NCI-H1092 treated with DMSO at 0.1 percent for 48 hours (cell line): ENCODE measurements at regions not wholly inside any gene's neighbourhood (a gene's known extent, or its start where the extent isn't known, plus 50 kb on each side); places are given as distances from the start of the nearest gene placed in this dataset.
"Not testable (repeated sequence)": the region's sequence is repeated elsewhere in the genome, so short reads cannot be mapped to it uniquely, and the experiment has no call there.

Experiments
- DNase-seq: peaks from one replicate; lab custom pipeline; 2025; lab: John Stamatoyannopoulos, UW

DNA sequence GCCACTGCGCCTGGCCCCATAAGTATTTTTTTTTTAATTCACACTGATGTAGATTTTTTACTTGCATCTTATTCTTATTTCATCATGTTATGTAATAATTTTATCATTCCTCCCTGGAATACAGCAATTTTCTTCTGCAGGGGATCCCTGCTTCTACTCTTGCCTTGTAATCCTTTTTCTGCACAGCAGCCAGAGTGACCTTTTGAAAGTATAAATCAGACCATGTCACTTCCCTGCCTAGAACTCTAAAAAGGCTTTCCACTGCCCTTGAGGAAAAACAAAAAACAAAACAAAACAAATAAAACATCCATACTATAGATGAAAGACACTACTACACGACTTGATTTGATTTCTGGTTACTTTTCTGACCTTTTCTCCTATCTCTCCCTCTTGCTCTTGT lies 1334.7 kb downstream of the REEP3 start:
- no peak for DNase-seq

DNA sequence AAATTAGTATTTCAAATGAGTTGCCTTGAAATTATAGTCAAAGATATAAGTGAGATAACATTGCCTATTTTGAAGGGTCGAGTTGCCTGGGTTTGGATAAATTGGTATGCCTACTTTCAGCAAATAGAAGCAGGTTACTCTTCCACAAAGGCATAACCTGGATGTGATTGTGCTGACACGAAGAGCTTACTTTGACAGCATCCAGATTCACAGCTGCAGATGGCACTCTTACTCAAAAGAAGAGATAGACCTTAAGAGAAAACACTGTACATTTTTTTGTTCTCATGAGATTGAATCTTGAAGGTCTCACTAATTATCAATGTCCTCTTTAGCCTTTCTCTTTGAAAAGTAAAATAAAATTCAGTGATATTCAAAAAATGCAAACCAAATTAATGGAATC lies 1338.7 kb downstream of the REEP3 start:
- no peak for DNase-seq

DNA sequence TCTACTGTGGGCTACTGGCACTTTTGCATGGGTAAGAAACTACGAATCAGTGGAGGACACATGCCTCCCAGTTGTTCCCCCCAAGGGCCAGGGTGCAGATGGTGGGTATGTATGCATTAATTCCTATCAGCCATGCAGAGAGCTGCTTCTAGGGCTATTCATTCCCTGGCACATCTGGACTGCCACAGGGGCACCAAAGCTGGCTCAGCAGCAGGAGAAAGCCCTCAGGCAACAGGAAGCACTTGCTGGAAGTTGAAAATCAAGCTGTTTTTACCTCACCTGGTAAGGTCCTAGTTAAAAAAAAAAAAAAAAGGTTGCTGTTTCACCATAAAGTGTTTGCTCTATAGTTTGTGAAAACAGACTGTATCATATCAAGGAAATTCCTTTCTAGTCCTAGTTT lies 1342.6 kb downstream of the REEP3 start:
- no peak for DNase-seq

DNA sequence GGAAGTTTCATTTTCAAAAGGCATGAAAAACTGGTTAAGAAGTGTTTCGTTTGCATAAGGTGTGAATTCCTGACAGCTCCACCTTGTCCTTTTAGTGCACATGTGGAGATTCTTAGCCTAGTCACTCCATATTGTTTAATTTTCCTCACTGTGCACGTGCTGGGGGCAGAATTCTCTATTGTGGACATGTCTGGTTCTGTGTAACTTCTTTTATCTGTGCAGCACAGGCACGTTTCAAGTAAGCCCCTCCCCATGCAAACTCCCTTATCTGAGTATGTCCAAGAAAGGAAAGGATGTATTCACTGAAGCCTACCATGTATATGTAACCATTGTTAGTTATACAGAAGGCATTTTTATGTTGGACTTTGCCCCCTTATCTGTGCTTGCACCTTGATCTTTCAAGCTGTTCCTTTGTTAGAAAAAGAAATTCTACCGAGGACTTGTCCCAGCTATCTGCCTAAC lies 1346.3 kb downstream of the REEP3 start:
- no peak for DNase-seq

DNA sequence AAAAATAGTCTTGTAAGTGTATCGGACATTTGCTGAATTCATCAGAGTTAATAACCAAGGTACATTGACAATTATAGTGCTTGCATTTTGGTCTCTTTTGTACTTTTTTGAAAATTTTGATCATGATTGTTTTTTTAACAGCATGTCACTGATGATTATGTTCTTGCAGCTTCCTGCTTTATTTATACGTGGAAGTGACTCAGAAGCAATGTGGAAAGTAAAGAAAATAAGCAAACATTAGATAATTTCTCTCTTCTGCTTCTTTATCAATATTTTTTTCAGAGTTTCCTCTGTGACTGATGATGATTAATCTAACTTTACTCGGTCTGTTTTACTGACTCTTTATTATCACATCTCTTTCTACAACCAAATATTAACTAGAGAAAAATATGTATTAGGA lies 1351.9 kb downstream of the REEP3 start:
- no peak for DNase-seq

DNA sequence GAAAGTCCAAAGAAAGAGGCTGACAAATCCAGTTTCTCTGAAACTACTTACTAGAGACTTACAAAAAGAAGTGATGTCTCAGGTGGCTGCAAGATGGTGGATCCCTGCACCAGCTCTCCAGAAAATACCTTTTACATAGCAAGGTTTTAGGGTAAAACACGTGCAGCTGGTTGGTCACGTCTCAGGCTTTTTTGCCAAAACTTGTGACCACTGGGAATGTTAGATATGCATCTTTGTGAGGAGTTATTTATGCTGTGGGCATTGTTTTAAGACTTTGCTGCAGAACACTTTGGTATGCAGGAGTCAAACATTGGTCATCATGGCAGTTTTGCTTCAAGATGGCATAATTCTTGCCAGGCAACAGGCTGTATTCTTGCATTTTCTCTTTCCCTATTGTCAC lies 1352.8 kb downstream of the REEP3 start:
- DNase-seq = no peak

DNA sequence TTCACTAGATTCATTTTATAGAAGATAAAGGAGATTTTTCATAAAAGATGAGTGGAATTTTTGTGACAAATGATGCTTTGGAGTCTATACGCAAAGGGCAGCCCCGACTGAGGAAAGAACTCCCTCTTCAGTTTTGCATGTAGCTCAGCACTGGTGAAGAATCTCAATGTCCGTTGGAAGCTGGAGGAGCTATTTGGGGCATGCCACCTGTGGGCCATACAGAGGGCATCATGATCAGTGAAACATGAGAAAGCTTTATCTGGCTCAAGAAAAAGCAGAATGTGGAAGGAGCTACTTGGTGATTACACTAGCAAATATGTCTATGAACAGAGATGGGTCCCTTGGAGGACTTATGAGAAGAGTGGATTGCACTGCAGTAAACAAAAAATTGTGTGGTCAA lies 1359.3 kb downstream of the REEP3 start:
- DNase-seq = no peak

DNA sequence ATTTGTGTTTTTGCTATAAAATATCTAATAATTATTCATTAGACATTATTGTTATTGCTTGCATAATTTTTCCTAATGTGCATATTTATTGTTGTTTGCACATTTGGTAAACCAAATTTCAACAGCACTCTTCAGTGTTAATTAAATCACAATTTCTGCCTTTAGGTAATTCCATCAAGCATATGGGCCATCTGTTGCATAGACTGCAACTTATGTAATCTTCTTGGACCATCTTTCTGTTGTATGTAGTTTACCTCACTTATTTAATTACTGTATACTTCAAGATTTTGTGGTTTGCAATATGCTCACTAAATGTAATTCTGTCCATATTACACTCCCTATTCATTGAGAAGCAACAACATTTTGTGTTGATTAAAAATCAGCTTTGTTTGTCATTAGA lies 1360.1 kb downstream of the REEP3 start:
- DNase-seq = no peak

DNA sequence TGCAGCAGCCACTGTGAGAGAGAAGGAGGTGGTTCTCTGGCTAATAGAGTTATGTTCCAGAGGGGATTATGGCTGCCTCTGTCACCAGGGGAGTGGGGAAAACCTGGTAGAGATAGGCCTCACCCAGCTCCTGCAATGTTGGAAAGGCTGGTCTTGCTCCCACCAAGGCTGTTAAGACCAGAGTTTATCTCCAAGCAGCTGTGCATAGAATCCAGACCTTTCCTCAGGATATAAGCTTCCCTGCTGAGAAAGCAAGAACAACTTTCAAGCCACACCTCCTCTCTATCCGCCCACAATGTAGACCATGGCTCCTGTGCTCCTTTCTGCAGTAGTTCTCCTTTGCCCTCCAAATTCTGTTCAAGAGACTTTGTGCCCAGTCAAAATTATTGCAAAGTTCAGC lies 1375.4 kb downstream of the REEP3 start:
- DNase-seq = no peak

DNA sequence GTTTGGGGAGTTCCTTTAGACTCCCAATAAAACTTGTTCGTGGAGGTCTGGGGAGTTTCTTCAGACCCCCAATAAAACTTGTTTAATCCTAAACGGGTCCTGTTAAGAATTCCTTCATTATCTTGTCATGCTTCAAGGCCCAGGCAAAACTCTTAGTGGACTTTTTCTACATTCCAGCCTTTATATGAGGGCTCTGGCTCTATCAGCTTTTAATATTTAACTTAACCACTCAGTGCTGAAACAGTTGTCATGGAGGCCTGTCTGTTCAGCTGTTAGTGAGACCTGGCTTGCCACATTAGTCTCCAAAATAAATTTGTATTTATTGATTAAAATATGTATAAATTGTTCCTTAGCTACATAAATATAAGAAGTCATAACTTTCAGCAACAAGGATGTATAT lies 1385.1 kb downstream of the REEP3 start:
- not testable (repeated sequence) for DNase-seq

DNA sequence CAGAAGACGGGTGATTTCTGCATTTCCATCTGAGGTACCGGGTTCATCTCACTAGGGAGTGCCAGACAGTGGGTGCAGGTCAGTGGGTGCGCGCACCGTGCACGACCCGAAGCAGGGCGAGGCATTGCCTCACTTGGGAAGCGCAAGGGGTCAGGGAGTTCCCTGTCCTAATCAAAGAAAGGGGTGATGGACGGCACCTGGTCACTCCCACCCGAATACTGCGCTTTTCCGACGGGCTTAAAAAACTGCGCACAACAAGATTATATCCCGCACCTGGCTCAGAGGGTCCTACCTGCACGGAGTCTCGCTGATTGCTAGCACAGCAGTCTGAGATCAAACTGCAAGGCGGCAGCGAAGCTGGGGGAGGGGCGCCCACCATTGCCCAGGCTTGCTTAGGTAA lies 1403.1 kb downstream of the REEP3 start:
- DNase-seq = not testable (repeated sequence)

DNA sequence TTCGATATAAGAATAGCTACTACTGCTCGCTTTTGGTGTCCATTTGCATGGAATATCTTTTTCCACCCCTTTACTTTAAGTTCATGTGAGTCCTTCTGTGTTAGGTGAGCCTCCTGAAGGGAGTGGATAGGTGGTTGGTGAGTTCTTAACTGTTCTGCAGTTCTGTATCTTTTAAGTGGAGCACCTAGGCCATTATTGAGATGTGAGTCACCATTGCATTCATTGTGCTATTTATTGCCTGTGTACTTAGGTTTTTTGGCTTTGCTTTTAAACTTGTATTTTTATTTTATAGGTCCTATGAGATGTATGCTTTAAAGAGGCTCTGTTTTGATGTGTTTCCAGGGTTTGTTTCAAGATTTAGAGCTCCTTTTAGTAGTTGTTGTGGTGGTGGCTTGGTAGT lies 1430.8 kb downstream of the REEP3 start:
- DNase-seq = no peak

DNA sequence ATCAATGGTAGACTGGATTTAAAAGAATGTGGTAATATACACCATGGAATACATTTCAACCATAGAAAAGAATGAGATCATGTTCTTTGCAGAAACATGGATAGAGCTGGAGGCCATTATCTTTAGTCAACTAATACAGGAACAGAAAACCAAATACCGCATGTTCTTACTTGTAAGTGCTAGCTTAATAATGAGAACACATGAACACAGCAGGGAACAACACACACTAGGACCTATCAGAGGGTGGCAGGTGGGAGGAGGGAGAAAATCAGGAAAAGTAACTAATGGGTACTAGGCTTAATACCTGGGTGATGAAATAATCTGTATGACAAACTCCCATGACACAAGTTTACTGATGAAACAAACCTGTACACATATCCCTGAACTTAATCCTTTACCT lies 1435.2 kb downstream of the REEP3 start:
- DNase-seq = no peak

DNA sequence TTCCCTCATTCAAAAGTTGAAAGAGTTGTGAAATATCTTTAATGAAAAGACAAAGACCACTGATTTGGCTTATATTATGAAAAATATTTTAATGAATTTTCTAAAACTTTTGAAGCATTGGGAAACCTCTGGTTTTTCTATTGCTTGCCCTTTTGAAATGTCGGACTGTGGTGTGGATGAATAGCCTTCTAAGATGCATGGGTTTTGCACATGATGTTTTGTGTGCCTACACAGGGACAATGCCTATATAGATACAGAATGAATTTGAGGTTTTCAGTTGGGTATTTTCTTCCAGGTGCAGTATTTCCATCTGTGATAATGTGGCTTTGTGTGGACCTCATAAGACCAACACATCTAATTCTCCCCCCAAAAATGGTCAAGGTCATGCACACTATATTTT lies 1437.9 kb downstream of the REEP3 start:
- no peak for DNase-seq

DNA sequence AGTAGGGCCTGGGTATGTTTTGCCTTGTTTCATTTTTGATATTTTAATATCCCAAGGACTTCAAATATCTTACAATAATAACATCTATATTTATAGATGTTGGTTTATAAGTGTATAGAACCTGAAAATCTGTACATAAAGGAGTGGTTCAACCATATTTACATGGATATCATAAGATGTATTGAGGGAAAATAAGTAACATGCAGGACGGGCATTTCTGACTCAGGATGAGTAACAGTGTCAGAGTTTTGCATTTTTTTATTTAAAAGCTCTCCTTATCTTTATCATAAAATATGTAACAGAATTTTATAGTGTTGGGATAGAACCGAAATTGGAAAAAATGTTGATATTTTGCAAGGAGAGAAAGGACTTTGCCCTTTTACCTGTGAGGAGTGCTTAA lies 1438.7 kb downstream of the REEP3 start:
- no peak for DNase-seq

DNA sequence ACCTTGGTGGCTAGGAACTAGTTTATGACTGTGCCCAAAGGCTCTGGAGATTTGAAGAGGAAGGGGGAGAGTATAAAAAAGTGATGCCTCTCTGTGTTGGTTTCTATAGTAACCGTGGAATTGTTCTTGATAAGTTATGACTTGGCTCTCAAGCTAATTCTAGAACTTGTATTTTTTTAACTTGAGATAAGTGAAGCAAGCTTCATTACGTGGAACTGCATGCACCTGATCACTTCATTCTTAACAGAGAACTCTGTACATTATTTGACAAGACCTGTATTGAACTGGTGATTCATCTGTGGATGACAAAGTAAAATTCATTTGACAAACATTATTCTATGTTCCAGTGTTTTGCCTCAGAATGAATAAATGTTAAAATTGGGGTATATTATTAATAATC lies 1452.2 kb downstream of the REEP3 start:
- DNase-seq = no peak

DNA sequence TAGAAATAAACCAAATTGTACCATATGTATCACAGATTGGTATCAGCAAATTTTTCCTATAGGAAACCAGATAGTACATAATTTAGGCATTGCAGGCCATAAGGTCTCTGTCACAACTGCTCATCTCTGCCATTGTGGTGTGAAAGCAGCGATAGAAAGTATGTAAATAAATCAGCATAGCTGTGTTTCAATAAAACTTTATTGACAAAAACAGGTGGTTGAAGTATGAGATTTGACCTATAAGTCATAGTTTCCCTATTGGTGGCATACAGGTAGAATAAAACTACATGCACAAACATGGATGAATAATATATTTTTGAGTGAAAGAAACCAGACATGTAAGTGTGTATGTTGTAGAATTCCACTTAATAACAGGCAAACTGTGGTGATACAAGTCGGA lies 1454.9 kb downstream of the REEP3 start:
- no peak for DNase-seq

DNA sequence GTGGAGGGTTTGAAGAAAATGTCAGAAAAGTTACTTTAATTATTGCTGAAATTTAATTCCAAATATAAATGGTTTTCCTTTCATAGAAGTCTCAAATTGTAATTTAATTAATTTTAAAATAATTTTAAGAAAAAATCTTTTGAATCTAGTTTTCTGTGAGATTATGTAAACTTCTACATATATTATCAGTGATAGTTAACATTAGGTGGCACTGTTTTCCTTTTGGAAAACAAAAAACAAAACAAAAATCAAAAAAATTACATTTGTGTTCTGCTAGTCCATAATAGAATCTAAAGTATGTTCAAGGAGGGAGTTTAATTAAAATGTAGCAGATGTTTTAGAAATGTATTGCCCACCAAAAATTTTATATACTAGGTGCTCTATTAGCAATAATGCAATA lies 1456.7 kb downstream of the REEP3 start:
- no peak for DNase-seq

DNA sequence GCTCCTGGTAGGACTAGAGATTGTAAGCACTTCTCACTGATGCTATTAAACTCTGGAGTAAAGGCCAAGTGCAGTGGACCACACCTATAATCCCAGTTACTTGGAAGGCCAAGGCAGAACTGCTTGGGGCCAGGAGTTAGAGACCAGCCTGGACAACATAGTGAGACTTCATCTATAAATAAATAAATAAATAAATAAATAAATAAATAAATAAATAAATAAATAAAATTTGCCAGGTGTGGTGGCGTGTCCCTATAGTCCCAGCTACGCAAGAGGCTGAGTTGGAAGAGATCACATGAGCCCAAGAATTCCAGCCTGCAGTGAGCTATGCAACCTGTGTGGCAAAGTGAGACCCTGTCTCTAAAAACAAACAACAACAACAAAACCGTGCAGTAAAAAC lies 1475.7 kb downstream of the REEP3 start:
- no peak for DNase-seq

DNA sequence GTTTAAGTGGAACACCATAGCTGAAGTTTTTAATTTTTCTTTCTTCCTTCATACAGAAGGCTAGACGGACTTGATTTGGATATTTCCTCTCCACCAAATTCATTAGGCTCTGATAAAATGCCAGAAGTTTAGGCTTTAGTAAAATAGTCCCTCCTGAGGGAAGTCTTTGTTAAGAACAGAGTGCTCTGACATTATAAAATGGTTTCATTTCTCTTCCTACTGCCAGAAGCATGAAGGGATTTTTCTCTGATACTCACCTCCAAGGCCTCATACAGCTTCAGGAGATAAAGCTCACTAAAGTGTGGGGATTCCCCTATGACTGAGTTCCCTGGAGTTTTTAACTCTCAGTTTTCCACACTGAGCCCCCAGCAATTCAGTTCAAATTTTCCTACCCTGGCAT lies 1489.6 kb downstream of the REEP3 start:
- no peak for DNase-seq

DNA sequence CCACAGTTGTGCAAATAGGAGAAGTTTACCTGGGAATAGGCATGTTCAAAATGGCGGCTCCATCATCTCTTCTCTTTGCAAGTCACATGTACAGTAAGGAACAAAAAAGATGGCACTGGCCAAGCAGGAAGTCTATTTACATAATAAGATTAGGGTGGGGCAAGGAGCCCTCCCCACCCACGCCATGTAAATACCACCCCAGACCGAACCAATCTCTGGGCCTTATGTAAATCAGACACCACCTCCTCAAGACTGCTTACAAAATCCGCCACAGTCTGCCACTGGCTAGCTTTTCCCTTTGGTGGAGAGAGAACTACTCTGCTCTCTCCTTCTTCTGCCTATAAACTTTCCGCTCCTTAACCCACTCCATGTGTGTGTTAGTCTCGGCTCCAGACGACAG lies 1496.3 kb downstream of the REEP3 start:
- no peak for DNase-seq

DNA sequence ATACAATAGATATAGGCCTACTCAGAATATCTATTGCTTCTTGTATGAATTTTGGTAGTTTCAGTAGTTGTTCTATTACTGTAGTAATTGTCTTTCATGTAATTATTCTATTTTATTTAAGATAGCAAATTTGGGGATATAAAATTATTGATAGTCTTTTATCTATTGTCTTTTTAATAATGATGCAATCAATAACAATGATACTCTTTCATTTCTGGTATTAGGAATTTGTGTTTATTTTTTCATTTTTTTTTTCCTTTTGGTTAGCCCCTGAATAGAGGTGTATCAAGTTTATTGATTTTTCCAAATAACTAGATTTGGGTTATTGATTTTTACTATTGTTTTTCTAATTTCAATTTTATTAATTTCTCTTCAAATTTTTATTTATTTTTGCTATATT lies 1503.7 kb downstream of the REEP3 start:
- DNase-seq = no peak

DNA sequence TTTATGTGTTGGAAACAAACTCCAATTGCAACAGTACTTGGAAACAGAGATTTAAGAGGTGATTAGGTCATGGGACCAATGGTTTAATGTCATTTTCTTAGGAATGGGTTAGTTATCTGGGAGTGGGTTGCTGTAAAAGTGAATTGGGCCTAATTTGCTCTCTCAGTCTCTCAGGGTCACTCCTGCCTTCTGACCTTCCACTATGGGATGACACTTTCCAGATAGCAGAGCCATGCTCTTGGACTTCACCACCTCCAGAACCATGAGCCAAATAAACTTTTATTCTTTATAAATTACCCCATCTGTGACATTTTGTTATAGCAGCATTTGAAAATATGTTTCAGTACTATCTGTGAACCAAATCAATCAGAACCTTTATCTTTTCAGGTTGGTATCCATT lies 1509.1 kb downstream of the REEP3 start:
- DNase-seq = no peak

DNA sequence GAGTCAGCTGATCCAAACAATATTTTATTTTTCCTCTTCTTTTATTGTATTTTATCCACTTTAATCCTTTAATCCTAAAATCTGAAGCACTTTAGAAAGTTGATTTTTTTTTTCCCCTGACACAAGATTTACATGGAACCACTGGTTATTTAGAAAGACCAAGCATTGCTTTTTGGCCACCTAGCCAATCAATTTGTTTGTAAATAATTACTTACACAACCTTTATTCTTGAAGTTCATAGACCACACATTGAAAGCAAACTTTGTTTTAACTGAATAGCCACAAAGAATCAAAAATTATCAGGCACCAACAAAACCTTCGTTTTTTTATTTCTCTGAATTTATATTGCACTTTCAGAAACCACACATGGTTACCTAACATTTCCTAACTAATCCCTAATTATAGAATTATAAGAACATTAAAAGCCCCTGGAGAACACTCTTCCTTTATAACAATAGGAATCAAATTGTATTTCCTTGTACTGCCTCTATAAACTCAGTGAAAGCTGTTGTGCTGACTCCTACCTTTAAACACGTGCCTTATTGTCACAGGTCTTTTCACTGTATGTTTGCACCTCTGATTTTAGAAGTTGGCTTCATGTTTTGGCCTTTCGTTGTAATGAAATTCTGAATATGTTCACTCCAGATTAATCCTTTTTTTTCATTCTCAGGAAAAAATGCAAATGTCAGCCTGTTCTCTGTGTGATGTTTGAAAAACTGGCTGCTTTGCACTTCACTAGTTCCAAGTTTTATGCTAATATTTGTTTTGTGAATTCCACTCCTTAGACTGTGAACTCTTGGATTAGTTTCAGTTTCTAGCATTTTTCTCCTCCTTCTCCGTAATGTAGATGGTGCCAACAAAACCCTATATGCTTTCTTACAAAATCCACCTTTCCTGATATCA lies 1511.9 kb downstream of the REEP3 start:
- no peak for DNase-seq
